Colonic mucosa (tissue), 4 donors: ENCODE measurements at regions not wholly inside any gene's neighbourhood (a gene's known extent, or its start where the extent isn't known, plus 50 kb on each side); places are given as distances from the start of the nearest gene placed in this dataset.

Source experiments
- DNase-seq: peaks from one replicate; pipeline ENCODE4 v3.0.0-alpha.2; 2020
- H3K27ac ChIP-seq: fragments of 200-600 bp; one replicate; pipeline ENCODE4 v1.8.0; 2021
- H3K27me3 ChIP-seq: fragments of 200-600 bp; one replicate; pipeline ENCODE4 v1.8.0; 2021
- H3K36me3 ChIP-seq: fragments of 200-600 bp; one replicate; pipeline ENCODE4 v1.8.0; 2021
- H3K4me1 ChIP-seq: fragments of 200-600 bp; one replicate; pipeline ENCODE4 v1.8.0; 2021; ENCODE audit warnings: mild to moderate bottlenecking
- H3K4me3 ChIP-seq: fragments of 200-600 bp; one replicate; pipeline ENCODE4 v1.8.0; 2021
- H3K9ac ChIP-seq, 2 donors: one replicate each; pipeline ENCODE4 v1.7.0; 2013; ENCODE audit warnings: control low read depth in 2 of 2, low read depth in 2 of 2, low read length in 2 of 2
- H3K9me3 ChIP-seq: fragments of 200-600 bp; one replicate; pipeline ENCODE4 v1.8.0; 2021
- intact Hi-C: fragments of 100-400 bp; cut with DNase I; formaldehyde crosslinking; loops from one replicate; pipeline ENCODE4 v1.14.1; 2022
- TF ChIP-seq, protein P1 (sequence below): fragments of 200-600 bp; IDR thresholded peaks from one replicate; pipeline ENCODE4 v1.8.0; 2022; ENCODE audit warnings: antibody characterized with exemption, mild to moderate bottlenecking
- donor health status: healthy.
- donor health status: DM: no; HTN: no; CAD: no.
- donor health status: DM: no; HTN: no; CAD: no.

DNA sequence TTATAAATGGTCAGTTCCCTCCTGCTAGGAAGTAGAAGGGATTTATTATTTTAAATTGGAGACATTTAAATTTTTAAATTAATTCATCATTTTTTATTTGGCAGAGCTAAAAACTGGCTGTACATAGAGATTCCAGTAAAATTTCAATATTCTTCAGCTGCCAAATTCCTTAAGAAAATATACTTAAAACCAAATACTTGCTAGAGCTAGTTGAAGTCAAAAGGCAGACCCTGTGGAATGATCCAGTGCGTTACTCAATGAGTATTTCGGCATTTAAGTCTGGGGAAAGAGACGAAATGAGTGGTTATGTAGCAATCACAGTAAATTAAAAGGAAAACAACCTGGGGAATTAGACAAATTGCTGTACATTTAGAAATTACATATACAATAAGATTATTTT, 1104.7 kb downstream of the SLC6A15 start:
- no peaks in the 10 kb centered on the region for H3K9me3 ChIP-seq
- no peak for DNase-seq
- TF ChIP-seq, protein P1, sequence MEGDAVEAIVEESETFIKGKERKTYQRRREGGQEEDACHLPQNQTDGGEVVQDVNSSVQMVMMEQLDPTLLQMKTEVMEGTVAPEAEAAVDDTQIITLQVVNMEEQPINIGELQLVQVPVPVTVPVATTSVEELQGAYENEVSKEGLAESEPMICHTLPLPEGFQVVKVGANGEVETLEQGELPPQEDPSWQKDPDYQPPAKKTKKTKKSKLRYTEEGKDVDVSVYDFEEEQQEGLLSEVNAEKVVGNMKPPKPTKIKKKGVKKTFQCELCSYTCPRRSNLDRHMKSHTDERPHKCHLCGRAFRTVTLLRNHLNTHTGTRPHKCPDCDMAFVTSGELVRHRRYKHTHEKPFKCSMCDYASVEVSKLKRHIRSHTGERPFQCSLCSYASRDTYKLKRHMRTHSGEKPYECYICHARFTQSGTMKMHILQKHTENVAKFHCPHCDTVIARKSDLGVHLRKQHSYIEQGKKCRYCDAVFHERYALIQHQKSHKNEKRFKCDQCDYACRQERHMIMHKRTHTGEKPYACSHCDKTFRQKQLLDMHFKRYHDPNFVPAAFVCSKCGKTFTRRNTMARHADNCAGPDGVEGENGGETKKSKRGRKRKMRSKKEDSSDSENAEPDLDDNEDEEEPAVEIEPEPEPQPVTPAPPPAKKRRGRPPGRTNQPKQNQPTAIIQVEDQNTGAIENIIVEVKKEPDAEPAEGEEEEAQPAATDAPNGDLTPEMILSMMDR: no peak
- H3K27ac ChIP-seq: no peak overlapping the region
- no peaks in the 10 kb centered on the region for H3K4me1 ChIP-seq
- no peak overlapping the region for H3K9ac ChIP-seq
- H3K27me3 ChIP-seq: no peaks in the 10 kb centered on the region
- H3K4me3 ChIP-seq: no peak overlapping the region
- no peaks in the 10 kb centered on the region for H3K36me3 ChIP-seq
- intact Hi-C loops: no loop called here

DNA sequence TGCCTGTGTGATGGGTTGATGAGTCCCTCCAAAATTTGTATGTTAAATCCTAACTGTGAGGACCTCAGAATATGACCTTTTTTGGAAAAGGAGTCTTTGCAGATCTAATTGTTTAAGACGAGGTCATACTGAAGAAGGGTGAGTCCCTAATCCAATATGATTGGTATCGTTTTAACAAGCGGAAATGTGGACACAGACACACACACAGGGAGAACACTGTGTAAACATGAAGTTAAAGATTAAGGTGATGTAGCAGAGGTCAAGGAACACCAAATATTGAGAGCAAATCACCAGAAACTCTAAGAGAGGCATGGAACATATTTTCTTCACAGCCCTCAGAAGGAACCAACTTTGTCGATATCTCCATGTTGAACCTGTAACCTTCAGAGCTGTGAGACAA, 1106.7 kb downstream of the SLC6A15 start:
- no peaks in the 10 kb centered on the region for H3K27me3 ChIP-seq
- DNase-seq: no peak
- H3K9me3 ChIP-seq: no peaks in the 10 kb centered on the region
- H3K9ac ChIP-seq: no peak overlapping the region
- TF ChIP-seq, protein P1: no peak
- intact Hi-C loops: no loop called here
- H3K4me3 ChIP-seq: no peak overlapping the region
- H3K27ac ChIP-seq: no peak overlapping the region
- no peaks in the 10 kb centered on the region for H3K4me1 ChIP-seq
- H3K36me3 ChIP-seq: no peaks in the 10 kb centered on the region

DNA sequence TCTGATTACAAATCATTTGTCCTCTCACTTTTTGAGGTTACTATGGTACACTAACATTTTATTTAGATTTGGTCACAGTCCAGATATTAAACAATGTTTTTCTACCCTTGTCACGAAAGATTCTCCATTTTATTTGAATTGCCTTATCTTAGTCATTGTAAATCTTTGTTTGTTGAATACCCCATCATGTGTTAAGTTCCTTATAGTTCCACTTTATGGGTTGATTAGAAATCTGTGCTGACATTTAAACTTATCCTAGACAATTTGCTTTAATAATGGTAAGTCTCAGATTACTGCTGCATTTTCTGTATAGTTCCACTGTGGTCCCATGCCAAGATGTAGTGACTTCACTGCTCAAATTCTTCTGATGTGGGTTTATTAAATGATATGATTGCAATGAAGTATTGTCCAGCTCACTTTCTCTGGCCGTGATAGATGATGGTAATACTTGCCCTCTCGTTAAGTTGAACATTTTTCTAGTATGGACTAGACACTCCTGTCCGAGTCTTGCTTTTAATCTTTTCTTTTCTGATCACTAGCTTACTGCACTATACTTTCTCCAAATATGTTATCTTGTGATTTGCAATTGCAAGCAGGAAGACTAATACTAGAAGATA, 1107.3 kb downstream of the SLC6A15 start:
- DNase-seq: no peak
- H3K9ac ChIP-seq: no peak overlapping the region
- no peaks in the 10 kb centered on the region for H3K27me3 ChIP-seq
- no peak overlapping the region for H3K27ac ChIP-seq
- H3K4me1 ChIP-seq: no peaks in the 10 kb centered on the region
- no peak overlapping the region for H3K4me3 ChIP-seq
- no peaks in the 10 kb centered on the region for H3K9me3 ChIP-seq
- TF ChIP-seq, protein P1: no peak
- no peaks in the 10 kb centered on the region for H3K36me3 ChIP-seq
- intact Hi-C loops: no loop called here

DNA sequence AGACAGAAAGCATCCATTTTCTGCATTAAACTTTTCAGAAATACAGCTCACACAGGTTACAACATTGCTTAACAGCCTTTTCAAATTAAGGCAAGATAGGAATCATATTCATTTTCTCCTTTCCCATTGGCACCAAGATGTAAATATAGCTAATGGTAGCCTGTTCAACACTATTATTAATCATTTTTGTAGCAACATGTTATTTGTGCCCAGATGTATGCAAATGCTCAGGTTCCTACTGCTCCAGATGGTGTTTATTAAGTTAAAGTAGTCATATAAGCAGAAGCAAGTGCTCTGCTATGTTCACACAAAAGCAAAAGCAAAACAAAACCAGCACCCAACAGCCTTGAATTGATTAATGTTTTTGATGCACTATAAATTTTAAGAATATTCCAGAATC, 1110.6 kb downstream of the SLC6A15 start:
- H3K9me3 ChIP-seq: no peaks in the 10 kb centered on the region
- intact Hi-C loops: no loop called here
- TF ChIP-seq, protein P1: no peak

DNA sequence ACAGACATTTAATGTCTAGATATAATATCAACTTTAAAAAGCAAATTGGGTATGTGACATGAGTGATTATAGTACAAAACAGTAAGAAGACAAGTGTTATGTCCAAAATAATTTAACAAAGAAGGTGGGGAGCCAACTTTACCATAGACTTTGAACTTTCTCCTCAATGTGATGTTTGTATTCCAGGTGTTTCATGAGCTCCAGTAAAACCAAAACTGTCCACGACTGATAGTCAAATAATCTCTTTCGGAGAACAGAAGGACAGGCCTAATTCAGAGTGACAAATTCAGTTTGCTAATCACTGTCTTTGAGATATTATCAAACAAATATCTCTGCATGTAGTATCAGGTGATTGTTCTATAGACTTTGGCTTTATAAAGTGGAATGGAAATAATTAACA, 1112.6 kb downstream of the SLC6A15 start:
- TF ChIP-seq, protein P1: no peak
- Histone ChIP-seq H3K9me3 (no peaks in the 10 kb centered on the region), H3K36me3 (no peaks in the 10 kb centered on the region), H3K27me3 (no peaks in the 10 kb centered on the region), H3K27ac (no peak overlapping the region), H3K4me1 (no peaks in the 10 kb centered on the region), H3K9ac (no peak overlapping the region), H3K4me3 (no peak overlapping the region)
- no peak for DNase-seq
- intact Hi-C loops: no loop called here

More for the DNA sequence above, 1110.6 kb downstream of the SLC6A15 start:
- no peaks in the 10 kb centered on the region for H3K4me1 ChIP-seq
- no peaks in the 10 kb centered on the region for H3K36me3 ChIP-seq
- H3K27me3 ChIP-seq: no peaks in the 10 kb centered on the region
- H3K27ac ChIP-seq: no peak overlapping the region
- H3K9ac ChIP-seq: no peak overlapping the region
- H3K4me3 ChIP-seq: no peak overlapping the region
- DNase-seq: no peak
